Right lobe of liver (tissue), 4 donors: ENCODE measurements at regions not wholly inside any gene's neighbourhood (a gene's known extent, or its start where the extent isn't known, plus 50 kb on each side); places are given as distances from the start of the nearest gene placed in this dataset.

Experiments used
- CTCF ChIP-seq, 4 donors: fragments of 200-600 bp in 3 of 4; fragments of 450-650 bp in 1 of 4; IDR thresholded peaks; one replicate each; pipeline versions ENCODE4 v1.5.1 to v1.8.0; 2016 to 2022; ENCODE audit warnings: antibody characterized with exemption in 4 of 4, mild to moderate bottlenecking in 2 of 4
- POLR2A ChIP-seq: fragments of 450-650 bp; IDR thresholded peaks from one replicate; pipeline ENCODE4 v1.6.1; 2017; ENCODE audit warnings: antibody characterized with exemption, mild to moderate bottlenecking
- donor health status: DM: no; HTN: no; CAD: no.
- donor health status: DM: no; HTN: no; CAD: no.
- donor health status: DM: no; HTN: yes; CAD: no.

- TF ChIP-seq CTCF (IDR thresholded peaks at IDR 0.05) (no peak), POLR2A (no peak)
Measured at GRCh38 chr18:68409576-68409975, 305.3 kb downstream of the TMX3 start.
